ENCODE measurements at regions not wholly inside any gene's neighbourhood (a gene's known extent, or its start where the extent isn't known, plus 50 kb on each side); places are given as distances from the start of the nearest gene placed in this dataset.
"Not testable (repeated sequence)": the region's sequence is repeated elsewhere in the genome, so short reads cannot be mapped to it uniquely, and the experiment has no call there.

- DNase-seq = no peak
Measured at GRCh38 chr20:17872959-17873358, 95.6 kb downstream of the SNX5 start.

GRCh38 chr20:17872434-17872833 is 96.2 kb downstream of the SNX5 start:
- DNase-seq = no peak

DNA sequence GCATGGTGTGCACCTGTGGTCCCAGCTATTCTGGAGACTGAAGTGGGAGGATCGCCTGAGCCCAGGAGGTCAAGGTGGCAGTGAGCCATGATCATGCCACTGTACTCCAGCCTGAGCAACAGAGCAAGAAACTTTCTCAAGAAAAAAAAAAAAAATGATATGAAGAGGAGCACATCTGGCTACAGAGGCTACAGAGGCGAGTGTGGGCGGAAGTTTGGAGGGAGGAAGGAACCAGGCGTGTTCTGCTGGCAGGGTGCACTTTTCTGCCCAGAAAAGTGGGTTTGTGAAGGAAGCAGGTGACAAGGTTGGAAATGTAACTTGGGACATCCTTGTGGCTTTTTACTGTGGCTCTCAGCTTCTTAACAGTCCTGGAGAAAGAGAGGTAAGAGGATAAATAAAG is 96.7 kb downstream of the SNX5 start:
- no peak for DNase-seq

DNA sequence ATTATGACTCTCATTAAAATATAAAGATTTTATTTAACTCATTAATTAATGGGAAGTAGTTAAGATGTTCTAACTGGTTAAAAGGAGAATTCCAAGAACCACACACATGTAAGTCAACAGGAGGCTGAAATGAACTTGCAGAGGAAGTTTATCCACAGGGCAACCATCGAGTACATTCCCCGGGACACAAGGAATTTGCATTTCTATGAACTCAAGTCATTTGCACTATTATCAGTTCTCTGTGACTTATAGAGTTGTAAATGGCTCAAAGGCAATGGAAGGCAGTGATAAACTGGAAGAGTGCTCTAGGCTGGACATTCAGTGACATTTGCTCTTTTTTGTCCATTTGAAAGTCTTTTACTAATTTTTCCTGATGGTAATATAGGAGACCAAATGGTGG is 97.4 kb downstream of the SNX5 start:
- no peak for DNase-seq

DNA sequence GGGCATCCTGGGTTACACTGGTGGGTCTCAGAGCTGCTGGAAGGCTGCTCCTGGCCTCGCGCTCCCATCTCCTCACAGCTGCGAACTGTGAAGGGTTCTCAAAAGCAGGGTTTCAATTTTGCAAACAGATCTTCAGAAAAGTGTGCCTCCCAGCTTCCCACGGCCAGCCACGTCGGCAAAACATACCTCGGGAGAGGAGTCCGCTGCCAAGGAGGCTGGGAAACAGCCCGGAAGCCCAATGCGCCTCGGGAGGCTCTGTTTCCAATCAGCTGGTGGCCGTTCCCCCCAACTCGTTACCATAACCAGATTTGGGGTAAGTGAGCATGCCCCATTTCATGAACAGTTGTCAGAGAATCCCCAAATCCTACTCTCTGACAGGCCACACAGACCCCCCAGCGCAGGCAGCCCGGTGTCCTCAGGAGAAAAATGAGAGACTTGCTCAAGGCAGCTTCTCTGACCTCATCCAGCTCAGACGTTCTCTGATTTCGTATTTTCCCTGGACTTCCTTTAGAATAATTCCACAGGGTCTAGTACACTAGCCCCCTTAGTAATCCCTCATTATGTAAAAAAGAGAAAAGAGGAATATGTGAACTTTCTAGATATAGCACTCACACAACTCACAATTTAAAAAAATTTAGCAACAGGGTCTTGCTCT is 98.4 kb downstream of the SNX5 start:
- DNase-seq = no peak

DNA sequence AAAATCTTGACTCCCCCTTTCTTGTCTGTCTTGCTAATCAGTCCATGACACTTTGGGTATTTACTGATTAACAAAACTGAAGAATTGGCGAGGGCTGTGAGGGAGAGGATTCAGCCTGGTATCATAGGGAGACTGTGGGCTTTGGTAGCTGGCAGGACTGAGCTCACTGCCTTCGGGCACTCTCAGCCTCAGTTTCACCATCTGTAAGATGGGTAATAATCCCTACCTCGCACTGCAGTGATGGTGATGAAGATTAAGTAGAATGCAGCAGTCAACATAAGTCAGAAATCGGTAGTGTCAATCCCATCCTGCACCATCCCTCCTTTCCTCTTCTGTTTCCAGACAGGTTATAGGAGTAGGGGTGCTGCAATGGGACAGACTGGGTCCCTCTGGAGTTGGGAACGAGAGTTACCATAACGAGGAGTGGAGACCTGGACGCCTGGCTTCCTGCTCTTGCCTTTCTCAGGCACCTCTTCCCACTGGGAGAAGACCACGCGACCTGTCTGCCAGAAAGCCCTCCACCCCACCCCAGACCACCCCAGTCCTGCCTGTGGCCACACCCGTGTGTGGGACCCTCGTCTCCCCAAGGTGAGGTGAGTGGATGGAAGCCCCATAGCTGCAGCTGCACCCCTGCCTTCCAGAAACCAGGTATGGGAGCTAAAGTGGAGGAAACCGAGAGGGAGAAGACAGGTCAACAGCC is 99.1 kb downstream of the SNX5 start:
- DNase-seq = no peak

GRCh38 chr20:17868700-17869231 is 99.8 kb downstream of the SNX5 start:
- DNase-seq = no peak

DNA sequence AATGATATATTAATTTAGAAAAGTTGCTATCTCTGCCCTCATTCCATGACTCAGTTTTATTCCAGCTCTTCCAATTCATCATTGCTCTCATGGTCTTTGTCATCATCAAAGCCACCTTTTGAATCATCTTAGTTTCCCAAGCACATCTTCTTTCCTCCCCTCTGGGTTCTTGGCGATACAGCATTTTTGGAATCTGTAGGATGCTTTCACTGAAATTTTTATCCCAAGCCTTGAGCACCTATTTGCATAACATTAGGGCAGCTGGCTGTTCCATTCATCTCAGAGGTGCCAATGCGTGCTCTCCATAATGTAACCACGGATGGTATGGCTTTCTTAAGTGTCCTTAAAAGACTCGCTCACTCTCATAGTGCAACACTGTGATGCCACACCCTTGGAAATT is 100.4 kb downstream of the SNX5 start:
- DNase-seq = no peak

DNA sequence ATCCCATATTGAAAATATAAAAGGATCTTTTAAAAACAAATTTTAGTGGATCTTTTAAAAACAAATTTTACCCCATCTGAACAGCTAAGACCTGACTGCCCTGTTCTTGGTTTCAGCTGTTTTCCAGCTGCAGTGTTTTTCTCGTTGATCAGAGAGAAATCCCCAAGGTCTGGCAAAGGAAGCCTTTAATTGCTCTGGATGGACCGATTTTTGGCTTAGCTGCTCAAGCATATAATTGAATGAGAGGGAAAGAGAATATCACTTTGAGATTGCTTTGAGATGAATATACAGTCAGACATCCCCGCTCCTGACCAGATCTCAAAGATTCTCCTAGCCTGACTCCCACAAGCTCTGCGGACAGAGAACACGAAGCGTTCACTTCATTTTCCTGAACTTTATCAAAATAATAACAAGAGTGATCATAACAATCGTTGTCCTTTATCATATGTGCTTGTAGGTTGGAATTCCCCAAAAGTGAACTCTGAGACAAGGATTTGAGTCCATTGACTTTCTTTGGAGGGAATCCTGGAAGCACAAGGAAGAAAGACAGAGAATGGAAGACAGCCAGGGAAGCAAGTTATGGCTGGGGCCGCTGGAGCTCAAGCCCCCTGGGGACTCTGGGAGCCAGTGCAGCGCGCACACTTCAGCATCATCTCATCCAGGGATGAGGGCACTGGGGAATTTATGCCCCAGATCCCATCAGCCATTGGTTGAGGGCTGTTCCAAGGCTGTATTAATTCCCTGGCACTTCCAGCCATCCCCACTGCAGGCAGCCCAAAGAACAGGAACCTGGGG is 101.3 kb downstream of the SNX5 start:
- no peak for DNase-seq

- no peak for DNase-seq
Measured at GRCh38 chr20:17866234-17867001, 102.2 kb downstream of the SNX5 start.

DNA sequence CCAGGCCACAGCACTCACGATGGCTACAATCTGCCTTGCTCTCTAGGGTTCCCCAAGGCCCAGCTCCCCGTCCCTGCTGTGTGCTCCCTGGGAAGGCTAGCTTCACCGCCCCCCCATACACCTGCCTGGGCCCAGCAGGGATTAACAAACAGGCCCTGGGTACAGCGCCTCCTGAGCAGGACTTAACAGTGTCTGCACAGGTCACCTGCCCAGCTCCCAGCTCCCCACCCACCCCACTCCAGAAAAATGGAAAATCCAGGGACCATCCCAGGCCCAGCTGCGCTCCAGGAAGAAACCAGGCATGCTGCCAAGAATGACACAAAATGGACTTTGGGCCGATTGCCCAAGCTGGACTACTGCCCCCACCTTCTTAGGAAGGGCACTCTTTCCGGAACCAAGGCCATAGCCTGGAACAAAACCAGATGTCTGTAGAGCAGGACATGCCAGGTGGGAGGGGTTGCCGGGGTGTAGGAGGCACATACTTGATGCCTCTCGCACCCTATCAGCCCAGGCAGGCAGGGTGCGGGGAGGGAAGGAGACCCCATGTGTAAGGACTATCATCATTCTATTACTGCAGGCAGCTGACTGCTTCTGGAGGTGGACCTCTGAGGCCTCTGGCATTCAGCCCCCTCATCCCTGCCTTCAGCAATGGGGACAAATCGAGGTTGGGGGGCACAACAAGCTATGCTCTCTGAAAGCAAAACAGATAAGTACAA is 104.9 kb downstream of the SNX5 start:
- no peak for DNase-seq

- DNase-seq = no peak
Measured at GRCh38 chr20:17863209-17863576, 105.4 kb downstream of the SNX5 start.

DNA sequence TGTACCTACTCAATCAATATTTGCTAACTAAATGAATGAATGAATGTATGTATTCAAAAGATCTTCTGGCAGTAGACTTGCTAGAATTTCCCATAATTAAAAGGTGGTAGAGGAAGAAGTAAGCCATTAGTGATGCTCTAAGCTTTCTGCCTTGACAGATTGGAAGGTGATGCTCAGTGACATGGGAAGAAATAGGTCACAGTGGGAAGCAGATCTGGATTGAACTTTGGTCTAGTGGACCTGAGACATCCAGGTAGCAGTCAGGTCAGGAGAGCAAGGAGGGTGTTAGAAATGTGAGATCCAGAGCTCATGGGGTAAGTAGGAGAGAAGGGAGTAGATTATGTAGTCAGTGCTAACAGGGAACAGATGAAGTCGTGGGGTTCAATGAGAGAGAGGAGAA is 106.4 kb downstream of the SNX5 start:
- no peak for DNase-seq

- not testable (repeated sequence) for DNase-seq
Measured at GRCh38 chr20:17861620-17862019, 107.0 kb downstream of the SNX5 start.

DNA sequence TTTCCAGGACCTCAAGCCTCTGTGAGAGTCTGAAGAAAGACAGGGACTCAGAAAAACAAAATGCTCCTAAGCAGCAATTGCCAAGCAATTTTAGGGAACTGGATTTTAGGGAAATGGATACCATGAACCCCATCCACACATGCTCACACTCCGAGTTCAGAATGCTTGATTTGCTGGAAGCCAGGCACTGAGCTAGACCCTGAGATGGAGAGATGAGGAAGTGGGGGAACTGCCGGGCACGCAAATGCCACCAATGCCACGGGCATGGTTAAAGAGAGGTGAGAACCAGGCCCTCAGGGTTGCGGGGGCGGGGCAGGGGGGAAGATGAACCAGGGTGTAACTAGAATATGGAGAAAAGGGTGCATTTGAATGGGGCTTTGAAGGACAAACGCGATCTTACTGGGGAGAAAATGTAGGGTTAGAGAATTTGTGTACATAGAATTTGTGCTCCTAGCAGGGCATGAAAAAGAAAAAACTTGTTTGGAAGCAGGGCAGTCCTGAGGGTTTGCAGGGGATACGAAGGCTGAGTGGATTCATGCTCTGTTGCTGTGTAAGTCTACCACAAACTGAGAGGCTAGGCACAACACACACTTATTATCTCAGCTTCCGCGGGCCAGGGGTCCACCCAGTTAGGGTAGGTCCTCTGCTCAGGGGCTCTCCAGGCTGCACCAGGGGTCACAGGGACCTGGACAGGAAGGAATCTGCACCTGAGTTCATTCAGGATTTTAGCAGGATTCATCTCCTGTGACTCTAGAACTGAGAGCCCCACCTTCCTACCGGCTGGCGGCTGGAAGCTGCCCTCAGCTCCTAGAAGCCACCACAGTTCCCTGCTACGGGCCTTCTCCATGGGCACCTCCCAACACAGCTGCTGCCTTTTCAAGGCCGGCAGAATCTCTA is 108.0 kb downstream of the SNX5 start:
- no peak for DNase-seq

DNA sequence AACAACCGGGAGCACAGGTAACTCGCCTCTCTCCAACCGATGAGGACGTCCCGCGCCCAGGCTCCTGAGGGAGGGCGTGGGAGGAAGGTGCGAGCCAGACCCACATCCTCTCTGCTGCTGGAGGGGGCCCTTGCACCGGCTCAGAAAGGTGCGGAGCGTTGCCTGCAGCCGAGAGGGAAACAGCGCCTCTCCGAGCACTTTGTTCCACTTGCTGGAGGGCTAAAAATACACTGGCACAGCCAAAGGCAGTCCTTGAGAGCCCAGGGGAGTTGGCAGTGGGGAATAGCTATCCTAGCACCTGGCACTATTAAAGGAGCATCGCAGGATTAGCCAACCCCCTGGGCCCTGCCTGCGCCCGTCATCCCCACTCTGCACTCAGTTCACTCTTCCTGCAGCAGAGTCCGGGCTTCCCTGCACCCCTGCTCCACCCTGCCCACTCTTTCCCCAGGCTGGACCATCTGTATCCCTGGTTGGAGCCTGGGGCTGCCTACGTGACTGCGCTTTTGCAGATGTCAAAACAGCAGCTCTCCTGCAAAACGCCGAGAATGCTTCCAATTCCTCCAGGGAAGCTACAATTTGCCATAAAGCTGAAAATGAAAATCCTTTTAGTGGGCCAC is 108.9 kb downstream of the SNX5 start:
- DNase-seq = peak; percentile 13

DNA sequence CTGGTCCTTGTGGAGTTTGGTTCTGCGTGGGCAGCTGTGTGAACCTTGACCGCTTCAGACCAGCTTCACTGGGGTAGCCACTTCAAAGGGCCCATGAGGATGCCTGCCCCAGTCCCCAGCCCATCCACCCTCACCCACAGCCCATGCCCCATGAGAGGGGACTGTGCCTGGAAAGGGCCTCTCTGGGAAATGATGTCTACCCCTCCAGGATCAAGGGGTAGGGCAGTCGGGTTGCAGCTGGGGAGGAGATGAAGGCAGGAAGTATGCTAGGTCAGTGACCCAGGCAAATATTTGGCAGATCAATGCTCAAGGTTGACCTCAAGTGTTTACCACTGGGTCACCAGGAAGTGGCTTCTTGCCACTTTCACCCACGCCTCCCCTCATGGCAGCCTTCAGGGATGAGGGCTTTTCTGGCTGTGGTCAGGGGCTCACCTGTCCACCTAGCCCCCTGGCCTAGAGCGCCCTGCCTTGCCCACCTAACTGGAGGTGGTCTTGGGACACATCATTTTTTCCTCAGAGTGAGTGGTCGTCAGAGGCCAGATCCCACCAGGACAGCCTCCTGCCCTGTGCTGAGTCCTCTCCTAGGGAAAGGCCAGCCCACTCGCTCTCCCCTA is 109.5 kb downstream of the SNX5 start:
- no peak for DNase-seq

DNA sequence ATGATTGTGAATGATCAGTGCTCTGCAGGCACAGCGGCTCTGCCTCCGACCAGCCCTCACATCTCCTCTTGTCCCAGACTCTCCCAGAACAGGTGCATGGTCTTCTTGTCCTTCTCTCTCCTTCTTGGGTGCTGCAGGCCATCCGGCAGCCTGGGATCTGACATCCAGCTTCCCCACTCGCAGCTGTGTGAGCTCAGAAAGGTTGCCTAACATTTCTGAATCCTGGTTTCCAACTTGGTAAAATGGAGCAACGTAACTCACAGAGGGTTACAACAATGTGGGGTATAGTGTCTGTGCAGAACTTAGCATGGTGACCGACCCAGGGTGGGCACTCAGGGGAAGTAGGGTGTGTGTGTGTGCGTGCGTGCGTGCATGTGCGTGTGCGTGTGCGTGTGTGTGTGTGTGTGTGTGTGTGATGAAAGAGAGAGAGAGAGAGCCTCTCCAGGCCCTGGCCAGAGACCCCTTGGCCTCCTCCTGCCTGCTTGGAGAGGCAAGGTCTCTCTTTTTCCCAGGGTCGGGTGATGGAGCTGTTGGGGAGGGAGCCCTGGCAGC is 110.1 kb downstream of the SNX5 start:
- DNase-seq = no peak

GRCh38 chr20:17857639-17858449 is 110.8 kb downstream of the SNX5 start:
- DNase-seq = no peak

Measured in CD4-positive, alpha-beta T cell treated with Interleukin-6 for 4 hours (primary cell).